ENCODE measurements at regions not wholly inside any gene's neighbourhood (a gene's known extent, or its start where the extent isn't known, plus 50 kb on each side); places are given as distances from the start of the nearest gene placed in this dataset.
"Not testable (repeated sequence)": the region's sequence is repeated elsewhere in the genome, so short reads cannot be mapped to it uniquely, and the experiment has no call there.

- DNase-seq (ENCODE audit: low spot score): no peak
Observed at GRCh38 chr2:36302911-36303310, 52.7 kb upstream of the CRIM1 start.

GRCh38 chr2:36301843-36302242 lies 53.7 kb upstream of the CRIM1 start:
- no peak for DNase-seq (ENCODE audit: low spot score)

GRCh38 chr2:36300697-36301096 lies 54.9 kb upstream of the CRIM1 start:
- DNase-seq (ENCODE audit: low spot score): no peak

GRCh38 chr2:36296798-36297197 lies 58.8 kb upstream of the CRIM1 start:
- DNase-seq (ENCODE audit: low spot score): no peak

GRCh38 chr2:36294316-36294721 lies 61.3 kb upstream of the CRIM1 start:
- DNase-seq (ENCODE audit: low spot score): no peak

- DNase-seq (ENCODE audit: low spot score): no peak
Observed at GRCh38 chr2:36290306-36290856, 65.2 kb upstream of the CRIM1 start.

GRCh38 chr2:36289731-36290130 lies 65.8 kb upstream of the CRIM1 start:
- DNase-seq (ENCODE audit: low spot score): no peak

- no peak for DNase-seq (ENCODE audit: low spot score)
Observed at GRCh38 chr2:36287363-36288275, 68.0 kb upstream of the CRIM1 start.

- DNase-seq (ENCODE audit: low spot score): not testable (repeated sequence)
Observed at GRCh38 chr2:36279506-36279905, 76.1 kb upstream of the CRIM1 start.

GRCh38 chr2:36277881-36278523 lies 77.6 kb upstream of the CRIM1 start:
- DNase-seq (ENCODE audit: low spot score): no peak

GRCh38 chr2:36277146-36277808 lies 78.3 kb upstream of the CRIM1 start:
- no peak for DNase-seq (ENCODE audit: low spot score)

- no peak for DNase-seq (ENCODE audit: low spot score)
Observed at GRCh38 chr2:36271266-36271665, 84.3 kb upstream of the CRIM1 start.

- DNase-seq (ENCODE audit: low spot score): no peak
Observed at GRCh38 chr2:36270758-36271157, 84.8 kb upstream of the CRIM1 start.

GRCh38 chr2:36267194-36267593 lies 88.4 kb upstream of the CRIM1 start:
- DNase-seq (ENCODE audit: low spot score): no peak

GRCh38 chr2:36266536-36267121 lies 88.9 kb upstream of the CRIM1 start:
- DNase-seq (ENCODE audit: low spot score): no peak

- no peak for DNase-seq (ENCODE audit: low spot score)
Observed at GRCh38 chr2:36262581-36262980, 93.0 kb upstream of the CRIM1 start.

- DNase-seq (ENCODE audit: low spot score): no peak
Observed at GRCh38 chr2:36255863-36256262, 99.7 kb upstream of the CRIM1 start.

GRCh38 chr2:36253086-36253485 lies 102.5 kb upstream of the CRIM1 start:
- DNase-seq (ENCODE audit: low spot score): no peak

GRCh38 chr2:36246320-36246990 lies 109.1 kb upstream of the CRIM1 start:
- DNase-seq (ENCODE audit: low spot score): no peak

GRCh38 chr2:36245651-36246050 lies 109.9 kb upstream of the CRIM1 start:
- no peak for DNase-seq (ENCODE audit: low spot score)

- no peak for DNase-seq (ENCODE audit: low spot score)
Observed at GRCh38 chr2:36238106-36238505, 117.5 kb upstream of the CRIM1 start.

- no peak for DNase-seq (ENCODE audit: low spot score)
Observed at GRCh38 chr2:36235882-36236281, 119.7 kb upstream of the CRIM1 start.
